GM12872 (cell line): ENCODE measurements at regions not wholly inside any gene's neighbourhood (a gene's known extent, or its start where the extent isn't known, plus 50 kb on each side); places are given as distances from the start of the nearest gene placed in this dataset.

Source experiments
- CTCF ChIP-seq: IDR thresholded peaks from 3 replicates; pipeline ENCODE4 v1.5.1; 2011; ENCODE audit warnings: low read depth, mild to moderate bottlenecking, low read length, moderate library complexity; ENCODE audit not compliant: insufficient read depth

DNA sequence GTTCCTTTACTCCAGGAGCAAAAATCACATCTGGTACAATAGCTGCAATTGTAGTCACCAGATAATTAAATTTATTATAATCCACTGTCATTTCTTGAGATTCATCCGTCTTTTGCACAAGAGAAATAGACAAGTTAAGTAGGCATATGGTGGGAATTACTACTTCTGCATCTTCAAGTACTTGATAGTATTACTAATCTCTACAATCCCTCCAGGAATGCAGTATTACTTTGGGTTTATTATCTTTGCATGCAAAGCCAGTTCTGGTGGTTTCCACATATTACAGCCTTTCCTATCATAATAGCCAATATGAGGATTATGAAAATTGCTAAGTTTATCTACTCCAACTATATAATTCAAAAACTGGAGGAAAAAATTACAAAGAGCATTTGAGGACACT, 254.1 kb downstream of the IKZF2 start:
- no peak for TF ChIP-seq CTCF

DNA sequence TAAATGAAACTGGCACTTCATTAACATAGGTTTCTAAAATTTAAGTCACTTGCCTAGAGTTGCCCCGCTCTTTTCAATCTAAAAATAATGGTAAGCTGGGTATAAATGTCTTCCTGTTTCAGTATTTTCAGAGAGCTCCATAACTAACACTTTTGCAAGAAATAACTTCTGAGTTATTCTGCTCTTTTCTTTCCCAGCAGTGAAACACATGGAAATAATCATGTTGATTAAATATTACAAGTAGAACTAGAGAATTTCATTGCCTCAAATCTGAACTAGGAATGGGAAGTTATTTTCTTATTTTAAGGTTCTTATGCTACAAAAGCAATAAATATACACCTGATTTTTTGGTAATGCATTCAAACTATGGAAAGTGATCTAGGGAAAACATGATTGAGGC, 257.4 kb downstream of the IKZF2 start:
- TF ChIP-seq CTCF, result no peak

DNA sequence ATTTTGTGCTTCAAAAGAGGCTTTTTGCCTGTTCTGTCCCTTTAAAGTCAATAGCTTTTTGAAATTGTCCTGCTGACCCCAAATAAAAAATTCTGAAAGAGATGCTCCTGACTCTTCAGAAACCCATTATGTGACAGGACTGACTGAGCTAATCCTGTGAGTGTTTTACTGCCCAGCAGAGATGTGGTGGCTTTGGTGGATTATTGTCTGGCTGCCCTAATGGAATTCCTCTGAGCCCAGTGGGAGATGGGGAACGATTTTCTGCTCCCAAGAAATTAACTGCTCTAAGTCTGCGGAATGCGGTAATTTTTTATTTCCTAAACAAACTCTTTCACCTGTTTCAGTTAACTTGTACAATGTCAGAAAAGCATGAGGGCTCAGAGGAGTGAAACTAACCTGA, 258.2 kb downstream of the IKZF2 start:
- no peak for TF ChIP-seq CTCF

- 0 out of 3 replicates have a peak, but pooled peaks have one; percentile 24 for TF ChIP-seq CTCF
These were observed 259.2 kb downstream of the IKZF2 start for GRCh38 chr2:212892193-212892592.

DNA sequence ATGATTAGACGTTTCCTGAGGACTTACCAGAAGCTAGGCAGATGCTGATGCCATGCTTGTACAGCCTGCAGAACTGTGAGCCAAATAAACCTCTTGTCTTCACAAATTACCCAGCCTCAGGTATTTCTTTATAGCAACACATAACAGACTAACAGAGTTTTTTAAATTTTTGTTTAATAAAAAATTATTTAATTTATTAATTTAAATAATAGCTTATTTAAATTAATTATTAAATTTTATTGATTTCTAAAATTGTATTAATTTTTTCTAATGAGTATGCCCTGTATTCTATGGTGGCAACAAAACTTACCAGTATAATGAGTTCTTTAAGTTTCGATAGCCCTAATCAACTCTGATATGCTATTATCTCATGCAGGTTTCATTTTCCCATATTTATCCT, 259.8 kb downstream of the IKZF2 start:
- TF ChIP-seq CTCF, result no peak

- TF ChIP-seq CTCF, result no peak
These were observed 268.8 kb downstream of the IKZF2 start for GRCh38 chr2:212882626-212883025.

DNA sequence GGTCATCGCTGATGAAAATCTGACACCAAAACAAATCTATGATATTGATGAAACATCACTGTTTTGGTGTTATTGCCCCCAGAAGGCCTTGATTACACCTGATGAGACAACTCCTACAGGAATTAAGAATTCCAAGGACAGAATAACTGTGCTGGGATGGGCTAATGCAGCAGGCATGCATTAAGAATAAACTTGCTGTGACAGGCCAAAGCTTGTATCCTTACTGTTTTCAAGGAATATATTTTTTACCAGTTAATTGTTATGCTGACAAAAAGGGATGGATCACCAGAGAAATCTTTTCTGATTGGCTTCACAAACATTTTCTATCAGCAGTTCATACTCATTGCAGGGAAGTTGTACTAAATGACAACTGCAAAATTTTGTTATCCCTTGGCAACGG, 278.2 kb downstream of the IKZF2 start:
- TF ChIP-seq CTCF, result no peak

- no peak for TF ChIP-seq CTCF
These were observed 279.8 kb downstream of the IKZF2 start for GRCh38 chr2:212871597-212871996.
